ENCODE measurements at regions not wholly inside any gene's neighbourhood (a gene's known extent, or its start where the extent isn't known, plus 50 kb on each side); places are given as distances from the start of the nearest gene placed in this dataset.

- Histone ChIP-seq H3K9me3 (peaks cover 0 to 5% (median 0%) of the 10 kb centered on the region in 4 donors), H3K4me3 (no peak overlapping the region), H3K27me3 (no peaks in the 10 kb centered on the region), H3K27ac (no peak overlapping the region), H3K36me3 (no peaks in the 10 kb centered on the region), H3K4me1 (no peaks in the 10 kb centered on the region)
- 59 to 64% methylated on average over 6 of the region's 6 CpGs for WGBS, 2 donors
- TF ChIP-seq EP300 (IDR thresholded peaks at IDR 0.05) (no peak), CTCF (IDR thresholded peaks at IDR 0.05) (no peak), POLR2A (IDR thresholded peaks at IDR 0.05) (no peak)
- DNase-seq (ENCODE audit: low spot score in 2 of 2): no peak
Observed at GRCh38 chr13:23995283-23996073, 98.2 kb upstream of the C1QTNF9B start.

- no peaks in the 10 kb centered on the region for H3K36me3 ChIP-seq
- H3K27me3 ChIP-seq: no peaks in the 10 kb centered on the region
- no peak for DNase-seq (ENCODE audit: low spot score in 2 of 2)
- TF ChIP-seq CTCF (IDR thresholded peaks at IDR 0.05) (no peak), EP300 (IDR thresholded peaks at IDR 0.05) (no peak), POLR2A (IDR thresholded peaks at IDR 0.05) (no peak)
- WGBS, 2 donors: 58 to 75% methylated on average over 2 of the region's 2 CpGs
- peaks cover 0 to 5% (median 0%) of the 10 kb centered on the region in 4 donors for H3K9me3 ChIP-seq
- H3K27ac ChIP-seq: no peak overlapping the region
- H3K4me1 ChIP-seq: no peaks in the 10 kb centered on the region
- H3K4me3 ChIP-seq: no peak overlapping the region
Observed at GRCh38 chr13:23996456-23996855, 99.2 kb upstream of the C1QTNF9B start.

GRCh38 chr13:23999424-23999823 is 102.1 kb upstream of the C1QTNF9B start:
- Histone ChIP-seq H3K27me3 (no peaks in the 10 kb centered on the region), H3K4me3 (no peak overlapping the region), H3K9me3 (peaks cover 0 to 5% (median 0%) of the 10 kb centered on the region in 4 donors), H3K4me1 (no peaks in the 10 kb centered on the region), H3K27ac (no peak overlapping the region), H3K36me3 (no peaks in the 10 kb centered on the region)
- TF ChIP-seq EP300 (IDR thresholded peaks at IDR 0.05): no peak
- no peak for TF ChIP-seq POLR2A (IDR thresholded peaks at IDR 0.05)
- TF ChIP-seq CTCF (IDR thresholded peaks at IDR 0.05): no peak
- no peak for DNase-seq (ENCODE audit: low spot score in 2 of 2)

- H3K27ac ChIP-seq: no peak overlapping the region
- H3K4me1 ChIP-seq: peaks cover 0 to 12% (median 0%) of the 10 kb centered on the region in 4 donors
- no peak for TF ChIP-seq POLR2A (IDR thresholded peaks at IDR 0.05)
- no peak for TF ChIP-seq CTCF (IDR thresholded peaks at IDR 0.05)
- 74 to 76% methylated on average over 15 to 16 of the region's 16 CpGs for WGBS, 2 donors
- H3K9me3 ChIP-seq: no peaks in the 10 kb centered on the region
- no peaks in the 10 kb centered on the region for H3K27me3 ChIP-seq
- no peak for DNase-seq (ENCODE audit: low spot score in 2 of 2)
- H3K4me3 ChIP-seq: no peak overlapping the region
- H3K36me3 ChIP-seq: no peaks in the 10 kb centered on the region
Observed at GRCh38 chr13:24002206-24002815, 105.0 kb upstream of the C1QTNF9B start.

GRCh38 chr13:24004142-24004899 is 107.0 kb upstream of the C1QTNF9B start:
- peaks cover 0 to 12% (median 0%) of the 10 kb centered on the region in 4 donors for H3K4me1 ChIP-seq
- no peak for TF ChIP-seq EP300 (IDR thresholded peaks at IDR 0.05)
- no peak for TF ChIP-seq CTCF (IDR thresholded peaks at IDR 0.05)
- no peak for TF ChIP-seq POLR2A (IDR thresholded peaks at IDR 0.05)
- H3K36me3 ChIP-seq: no peaks in the 10 kb centered on the region
- no peaks in the 10 kb centered on the region for H3K9me3 ChIP-seq
- no peak for DNase-seq (ENCODE audit: low spot score in 2 of 2)
- H3K4me3 ChIP-seq: no peak overlapping the region
- H3K27ac ChIP-seq: no peak overlapping the region
- no peaks in the 10 kb centered on the region for H3K27me3 ChIP-seq
- WGBS, 2 donors: 89 to 93% methylated on average over 12 of the region's 12 CpGs
